ENCODE measurements at regions not wholly inside any gene's neighbourhood (a gene's known extent, or its start where the extent isn't known, plus 50 kb on each side); places are given as distances from the start of the nearest gene placed in this dataset.
"Not testable (repeated sequence)": the region's sequence is repeated elsewhere in the genome, so short reads cannot be mapped to it uniquely, and the experiment has no call there.

- TF ChIP-seq CTCF (IDR thresholded peaks at IDR 0.05; ENCODE audit: low read length, missing control alignments) = no peak
- no peak for DNase-seq (ENCODE audit: low read depth)
- H3K4me3 ChIP-seq (replicated peaks; ENCODE audit: low read depth, low read length) = no peak overlapping the region
These were observed 1189.5 kb downstream of the GATA3 start for GRCh38 chr10:9243941-9244411.

DNA sequence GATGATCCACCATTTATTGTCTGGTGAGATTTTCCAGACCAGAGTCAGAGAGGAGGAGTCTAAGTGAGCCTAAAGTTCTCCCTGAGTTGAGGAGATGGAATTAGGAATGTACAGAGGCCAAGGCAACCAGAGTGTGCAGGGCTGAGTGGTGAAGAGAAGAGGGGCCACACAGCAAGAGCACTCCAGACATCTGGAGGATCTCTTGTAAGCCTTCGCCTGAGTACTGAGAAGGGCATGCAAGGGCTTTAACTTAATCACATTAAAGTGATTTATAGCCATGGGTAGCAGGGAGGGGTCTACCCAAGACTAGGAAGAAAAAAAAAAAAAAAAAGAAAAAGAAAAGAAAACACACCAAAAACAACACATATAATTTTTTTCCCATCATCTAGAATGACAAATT is 1190.4 kb downstream of the GATA3 start:
- no peak for TF ChIP-seq CTCF (IDR thresholded peaks at IDR 0.05; ENCODE audit: low read length, missing control alignments)
- no peak for DNase-seq (ENCODE audit: low read depth)
- H3K4me3 ChIP-seq (replicated peaks; ENCODE audit: low read depth, low read length) = no peak overlapping the region

DNA sequence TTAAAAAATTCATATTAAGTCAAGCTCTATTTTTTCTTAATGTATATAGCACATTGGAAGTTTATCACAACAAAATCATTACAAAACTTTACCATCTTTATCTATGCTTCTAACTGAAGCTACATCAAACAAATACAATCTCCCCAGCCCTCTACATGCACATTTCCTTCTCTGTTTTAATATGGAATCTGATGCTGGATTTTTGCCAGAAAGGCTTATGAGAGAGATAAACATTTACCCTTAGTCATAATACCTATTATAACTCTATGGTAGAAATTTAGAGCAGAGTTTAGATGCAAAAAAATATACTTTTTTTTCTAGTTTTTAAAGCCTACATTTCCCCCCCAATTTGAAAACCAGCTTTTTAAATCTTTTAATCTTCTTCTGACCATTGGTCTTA is 1198.6 kb downstream of the GATA3 start:
- DNase-seq (ENCODE audit: low read depth) = peak; percentile 11
- H3K4me3 ChIP-seq (replicated peaks; ENCODE audit: low read depth, low read length) = no peak overlapping the region
- TF ChIP-seq CTCF (IDR thresholded peaks at IDR 0.05; ENCODE audit: low read length, missing control alignments) = no peak

- no peak for TF ChIP-seq CTCF (IDR thresholded peaks at IDR 0.05; ENCODE audit: low read length, missing control alignments)
- DNase-seq (ENCODE audit: low read depth) = peak; percentile 9
- H3K4me3 ChIP-seq (replicated peaks; ENCODE audit: low read depth, low read length) = no peak overlapping the region
These were observed 1199.9 kb downstream of the GATA3 start for GRCh38 chr10:9254353-9254752.

- no peak for TF ChIP-seq CTCF (IDR thresholded peaks at IDR 0.05; ENCODE audit: low read length, missing control alignments)
- DNase-seq (ENCODE audit: low read depth) = no peak
These were observed 1206.2 kb downstream of the GATA3 start for GRCh38 chr10:9260690-9261089.

GRCh38 chr10:9262770-9263169 is 1208.3 kb downstream of the GATA3 start:
- no peak for DNase-seq (ENCODE audit: low read depth)
- H3K4me3 ChIP-seq (replicated peaks; ENCODE audit: low read depth, low read length) = no peak overlapping the region
- TF ChIP-seq CTCF (IDR thresholded peaks at IDR 0.05; ENCODE audit: low read length, missing control alignments) = no peak

More at GRCh38 chr10:9260690-9261089, 1206.2 kb downstream of the GATA3 start:
- no peak overlapping the region for H3K4me3 ChIP-seq (replicated peaks; ENCODE audit: low read depth, low read length)

DNA sequence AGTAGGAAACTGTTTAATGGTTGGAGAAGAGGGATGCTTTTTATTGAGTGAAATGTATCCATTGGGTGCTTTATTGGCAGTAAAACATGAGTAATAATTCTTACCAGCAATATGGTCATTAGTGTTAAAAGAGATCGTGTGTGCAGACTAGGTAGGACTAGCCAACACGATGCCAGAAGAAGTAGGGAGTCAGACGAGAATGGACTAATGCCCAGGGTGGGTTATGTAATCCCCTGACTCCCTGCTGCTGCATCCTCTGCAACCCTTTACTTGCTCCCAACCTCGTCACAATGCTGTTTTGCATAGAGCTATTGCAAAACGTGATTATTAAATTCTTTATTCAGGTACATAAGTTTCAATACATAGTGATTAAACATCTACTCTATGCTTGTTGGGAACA is 1213.7 kb downstream of the GATA3 start:
- no peak overlapping the region for H3K4me3 ChIP-seq (replicated peaks; ENCODE audit: low read depth, low read length)
- DNase-seq (ENCODE audit: low read depth) = no peak
- no peak for TF ChIP-seq CTCF (IDR thresholded peaks at IDR 0.05; ENCODE audit: low read length, missing control alignments)

GRCh38 chr10:9273126-9273833 is 1218.8 kb downstream of the GATA3 start:
- not testable (repeated sequence) for DNase-seq (ENCODE audit: low read depth); H3K4me3 ChIP-seq (replicated peaks; ENCODE audit: low read depth, low read length)
